Trophoblast cell (in vitro differentiated cells and primary cell): ENCODE measurements at regions not wholly inside any gene's neighbourhood (a gene's known extent, or its start where the extent isn't known, plus 50 kb on each side); places are given as distances from the start of the nearest gene placed in this dataset.
A peak's percentile ranks its signal among the peaks of the same experiment; 100 is the strongest.

Experiments used
- DNase-seq, 2 donors: peaks; one replicate each; pipeline ENCODE4 v3.0.0-alpha.2; 2016
- H2AFZ ChIP-seq: 2 replicates; pipeline ENCODE4 v1.6.1; 2013; ENCODE audit warnings: low read length, moderate library complexity, mild to moderate bottlenecking; ENCODE audit not compliant: insufficient read depth, poor library complexity
- H2AK5ac ChIP-seq: 2 replicates; pipeline ENCODE4 v1.6.1; 2013; ENCODE audit warnings: mild to moderate bottlenecking, low read length
- H2BK120ac ChIP-seq: 2 replicates; pipeline ENCODE4 v1.6.1; 2013; ENCODE audit warnings: low read length, mild to moderate bottlenecking, moderate library complexity; ENCODE audit not compliant: insufficient read depth, poor library complexity
- H2BK12ac ChIP-seq: 2 replicates; pipeline ENCODE4 v1.6.1; 2013; ENCODE audit warnings: mild to moderate bottlenecking, low read length, moderate library complexity
- H2BK5ac ChIP-seq: 2 replicates; pipeline ENCODE4 v1.6.1; 2013; ENCODE audit warnings: low read length, low read depth, moderate library complexity, mild to moderate bottlenecking; ENCODE audit not compliant: poor library complexity
- H3K14ac ChIP-seq: 2 replicates; pipeline ENCODE4 v1.6.1; 2013; ENCODE audit warnings: mild to moderate bottlenecking, low read length
- H3K18ac ChIP-seq: 2 replicates; pipeline ENCODE4 v1.6.1; 2013; ENCODE audit warnings: mild to moderate bottlenecking, low read length
- H3K23ac ChIP-seq: 2 replicates; pipeline ENCODE4 v1.6.1; 2013; ENCODE audit warnings: low read length
- H3K27ac ChIP-seq: 2 replicates; pipeline ENCODE4 v1.5.1; 2013; ENCODE audit warnings: low read depth, mild to moderate bottlenecking, inconsistent platforms, low read length, moderate library complexity
- H3K27me3 ChIP-seq: 2 replicates; pipeline ENCODE4 v1.6.1; 2013; ENCODE audit warnings: inconsistent platforms, mild to moderate bottlenecking, low read length, moderate library complexity; ENCODE audit not compliant: insufficient read depth
- H3K36me3 ChIP-seq, 2 experiments: 1 replicate in 1 of 2; 2 replicates in 1 of 2; pipeline ENCODE4 v1.6.1; 2013; ENCODE audit warnings: low read length in 2 of 2, mild to moderate bottlenecking in 2 of 2, moderate library complexity in 1 of 2; ENCODE audit not compliant: insufficient read depth in 2 of 2, control insufficient read depth in 1 of 2
- H3K4ac ChIP-seq: 2 replicates; pipeline ENCODE4 v1.6.1; 2013; ENCODE audit warnings: low read depth, mild to moderate bottlenecking, low read length, moderate library complexity
- H3K4me1 ChIP-seq, 2 experiments: 1 replicate in 1 of 2; 2 replicates in 1 of 2; pipeline ENCODE4 v1.6.1; 2013; ENCODE audit warnings: low read length in 2 of 2, mild to moderate bottlenecking in 2 of 2, moderate library complexity in 1 of 2; ENCODE audit not compliant: insufficient read depth in 2 of 2, control insufficient read depth in 1 of 2
- H3K4me2 ChIP-seq: 2 replicates; pipeline ENCODE4 v1.6.1; 2013; ENCODE audit warnings: inconsistent platforms, mild to moderate bottlenecking, low read length, moderate library complexity
- H3K4me3 ChIP-seq: 2 replicates; pipeline ENCODE4 v1.5.1; 2013; ENCODE audit warnings: mild to moderate bottlenecking, low read depth, low read length, inconsistent platforms
- H3K79me1 ChIP-seq: one replicate; pipeline ENCODE4 v1.6.1; 2013; ENCODE audit warnings: low read length
- H3K79me2 ChIP-seq: 2 replicates; pipeline ENCODE4 v1.6.1; 2013; ENCODE audit warnings: low read length, mild to moderate bottlenecking; ENCODE audit not compliant: control insufficient read depth, insufficient read depth, poor library complexity
- H3K9ac ChIP-seq: 2 replicates; pipeline ENCODE4 v1.6.1; 2013; ENCODE audit warnings: mild to moderate bottlenecking, low read length
- H3K9me3 ChIP-seq: 2 replicates; pipeline ENCODE4 v1.6.1; 2013; ENCODE audit warnings: low read depth, mild to moderate bottlenecking, control low read depth, inconsistent platforms, low read length; ENCODE audit not compliant: insufficient read depth
- H4K12ac ChIP-seq: 2 replicates; pipeline ENCODE4 v1.6.1; 2013; ENCODE audit warnings: low read depth, mild to moderate bottlenecking, low read length, moderate library complexity
- H4K8ac ChIP-seq: 2 replicates; pipeline ENCODE4 v1.6.1; 2013; ENCODE audit warnings: low read depth, mild to moderate bottlenecking, low read length, moderate library complexity
- H4K91ac ChIP-seq: one replicate; pipeline ENCODE4 v1.6.1; 2013; ENCODE audit warnings: low read depth, mild to moderate bottlenecking, low read length, moderate library complexity
- WGBS: extraction: QIAGEN DNeasy Blood & Tissue Kit; methylation state at CpG from one replicate; pipeline ENCODE4 v1.1.7; 2013; ENCODE audit warnings: missing lambda C conversion rate; ENCODE audit not compliant: insufficient read length, insufficient coverage; ENCODE audit errors: extremely low coverage; 5-methylcytosine and 5-hydroxymethylcytosine counted together

DNA sequence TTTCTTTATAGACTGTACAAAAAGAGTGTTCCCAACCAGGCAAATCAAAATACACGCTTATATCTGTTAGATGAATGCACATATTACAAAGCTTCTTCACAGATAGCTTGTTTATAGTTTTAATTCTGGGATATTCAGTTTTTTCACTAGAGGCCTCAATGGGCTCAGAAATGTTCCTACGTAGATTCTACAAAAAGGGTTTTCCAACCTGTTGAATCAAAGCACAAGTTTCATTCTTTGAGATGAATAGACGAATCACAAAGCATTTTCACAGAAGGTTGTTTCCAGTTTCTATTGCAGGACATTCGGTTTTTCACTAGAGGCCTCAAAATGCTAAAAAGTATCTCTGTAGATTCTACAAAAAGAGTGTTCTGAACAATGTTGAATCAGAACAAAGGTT, 1490.3 kb downstream of the UQCRFS1 start:
- Histone ChIP-seq H2AK5ac (no peak overlapping the region), H3K4me1 (no peaks in the 10 kb centered on the region), H2BK5ac (no peak overlapping the region), H3K79me2 (no peaks in the 10 kb centered on the region), H2BK12ac (no peak overlapping the region), H3K4me3 (no peak overlapping the region), H3K36me3 (no peaks in the 10 kb centered on the region), H3K4me2 (no peak overlapping the region), H3K9me3 (peaks cover 2% of the 10 kb centered on the region), H3K23ac (no peak overlapping the region), H3K18ac (no peak overlapping the region), H2AFZ (no peak overlapping the region), H2BK120ac (no peak overlapping the region), H3K4ac (no peak overlapping the region), H3K14ac (no peak overlapping the region), H4K91ac (no peak overlapping the region), H3K79me1 (no peaks in the 10 kb centered on the region), H4K12ac (no peak overlapping the region), H3K9ac (no peak overlapping the region), H4K8ac (no peak overlapping the region), H3K27me3 (no peaks in the 10 kb centered on the region), H3K27ac (no peak overlapping the region)
- DNase-seq, result no peak
- no CpG with 5 or more reads among the region's 4 CpGs for WGBS

DNA sequence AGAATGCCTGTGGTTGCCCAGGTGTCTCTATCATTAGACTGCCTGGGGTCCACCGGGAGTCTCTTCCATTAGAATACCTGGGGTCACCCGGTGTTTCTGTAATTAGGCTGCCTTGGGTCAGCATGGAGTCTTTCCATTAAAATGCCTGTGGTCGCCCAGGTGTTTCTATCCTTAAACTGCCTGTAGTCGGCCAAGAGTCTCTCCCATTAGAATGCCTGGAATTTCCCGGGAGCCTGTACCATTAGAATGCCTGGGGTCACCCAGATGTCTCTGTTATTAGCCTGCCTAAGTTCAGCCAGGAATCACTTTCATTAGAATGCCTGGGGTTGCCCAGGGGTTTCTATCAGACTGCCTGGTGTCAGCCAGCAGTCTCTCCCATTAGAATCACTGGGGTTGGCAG, 1492.8 kb downstream of the UQCRFS1 start:
- Histone ChIP-seq H2BK5ac (no peak overlapping the region), H2BK12ac (no peak overlapping the region), H3K79me1 (no peaks in the 10 kb centered on the region), H3K14ac (no peak overlapping the region), H3K23ac (no peak overlapping the region), H3K9ac (no peak overlapping the region), H2BK120ac (no peak overlapping the region), H3K9me3 (peaks cover 3% of the 10 kb centered on the region), H4K91ac (no peak overlapping the region), H3K4me2 (no peak overlapping the region), H3K27me3 (no peaks in the 10 kb centered on the region), H3K18ac (no peak overlapping the region), H3K4ac (no peak overlapping the region), H4K12ac (no peak overlapping the region), H3K27ac (no peak overlapping the region), H3K4me1 (no peaks in the 10 kb centered on the region), H4K8ac (no peak overlapping the region), H3K4me3 (no peak overlapping the region), H3K36me3 (no peaks in the 10 kb centered on the region), H3K79me2 (no peaks in the 10 kb centered on the region), H2AFZ (no peak overlapping the region), H2AK5ac (no peak overlapping the region)
- peak in 1 of 2 donors; percentile 16 for DNase-seq
- no CpG with 5 or more reads among the region's 5 CpGs for WGBS

DNA sequence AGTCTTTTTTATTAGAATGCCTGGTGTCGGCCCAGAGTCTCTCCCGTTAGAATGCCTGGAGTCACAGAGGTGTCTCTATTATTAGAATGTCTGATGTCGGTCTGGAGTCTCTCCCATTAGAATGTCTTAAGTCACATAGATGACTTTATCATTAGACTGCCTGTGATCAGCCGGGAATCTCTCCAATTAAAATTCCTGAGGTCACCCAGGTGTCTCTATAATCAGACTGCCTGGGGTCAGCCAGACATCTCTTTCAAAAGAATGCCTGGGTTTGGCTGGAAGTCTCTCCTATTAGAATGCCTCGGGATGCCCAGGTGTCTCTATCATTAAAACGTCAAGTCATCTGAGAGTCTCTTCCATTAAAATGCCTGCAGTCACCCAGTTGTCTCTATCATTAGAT, 1493.9 kb downstream of the UQCRFS1 start:
- no peak overlapping the region for H2AFZ ChIP-seq
- no peak overlapping the region for H2BK12ac ChIP-seq
- H3K18ac ChIP-seq, result no peak overlapping the region
- no peak overlapping the region for H3K9ac ChIP-seq
- no peaks in the 10 kb centered on the region for H3K79me1 ChIP-seq
- H3K36me3 ChIP-seq, result no peaks in the 10 kb centered on the region
- H3K79me2 ChIP-seq, result no peaks in the 10 kb centered on the region
- H3K4ac ChIP-seq, result no peak overlapping the region
- H3K27me3 ChIP-seq, result no peaks in the 10 kb centered on the region
- no peak overlapping the region for H4K91ac ChIP-seq
- no peaks in the 10 kb centered on the region for H3K4me1 ChIP-seq
- no peak overlapping the region for H3K4me2 ChIP-seq
- no peak overlapping the region for H3K27ac ChIP-seq
- H2BK5ac ChIP-seq, result no peak overlapping the region
- H3K9me3 ChIP-seq, result peaks cover 3% of the 10 kb centered on the region
- no peak overlapping the region for H3K14ac ChIP-seq
- H3K4me3 ChIP-seq, result no peak overlapping the region
- peak in 1 of 2 donors; percentile 33 for DNase-seq
- no peak overlapping the region for H2BK120ac ChIP-seq
- no peak overlapping the region for H4K8ac ChIP-seq
- WGBS, result no CpG with 5 or more reads among the region's 6 CpGs
- H3K23ac ChIP-seq, result no peak overlapping the region
- no peak overlapping the region for H2AK5ac ChIP-seq
- no peak overlapping the region for H4K12ac ChIP-seq

DNA sequence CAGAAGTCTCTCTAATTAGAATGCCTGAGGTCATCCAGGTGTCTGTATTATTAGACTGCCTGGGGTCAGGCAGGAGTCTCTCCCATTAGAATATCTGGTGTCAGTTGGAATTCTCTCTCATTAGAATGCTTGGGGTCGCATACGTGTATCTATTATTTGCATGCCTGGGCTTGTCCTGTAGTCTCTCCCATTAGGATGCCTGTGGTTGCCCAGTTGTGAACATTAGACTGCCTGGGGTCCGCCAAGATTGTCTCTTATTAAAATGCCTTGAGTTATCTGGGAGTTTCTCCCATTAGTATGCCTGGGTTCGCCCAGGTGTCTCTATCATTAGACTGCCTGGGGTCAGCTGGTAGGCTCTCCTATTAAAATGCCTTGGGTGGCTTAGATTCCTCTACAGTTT, 1494.7 kb downstream of the UQCRFS1 start:
- Histone ChIP-seq H3K9ac (no peak overlapping the region), H3K9me3 (peaks cover 3% of the 10 kb centered on the region), H4K12ac (no peak overlapping the region), H2BK120ac (no peak overlapping the region), H3K4me3 (no peak overlapping the region), H2BK12ac (no peak overlapping the region), H3K36me3 (no peaks in the 10 kb centered on the region), H2BK5ac (no peak overlapping the region), H2AK5ac (no peak overlapping the region), H3K79me2 (no peaks in the 10 kb centered on the region), H3K4ac (no peak overlapping the region), H3K14ac (no peak overlapping the region), H4K8ac (no peak overlapping the region), H3K4me1 (no peaks in the 10 kb centered on the region), H3K23ac (no peak overlapping the region), H2AFZ (no peak overlapping the region), H3K4me2 (no peak overlapping the region), H3K79me1 (no peaks in the 10 kb centered on the region), H3K27me3 (no peaks in the 10 kb centered on the region), H3K18ac (no peak overlapping the region), H4K91ac (no peak overlapping the region), H3K27ac (no peak overlapping the region)
- DNase-seq, result peak in 1 of 2 donors; percentile 38
- no CpG with 5 or more reads among the region's 4 CpGs for WGBS
